IMR-90 (cell line): ENCODE measurements at regions not wholly inside any gene's neighbourhood (a gene's known extent, or its start where the extent isn't known, plus 50 kb on each side); places are given as distances from the start of the nearest gene placed in this dataset.

ENCODE experiments used
- ATAC-seq: fragments of 200-7000 bp; cut with Tn5 transposase; 2 replicates; pipeline ENCODE4 v1.9.1; 2020; ENCODE audit warnings: low read depth, mild to moderate bottlenecking, moderate library complexity
- BruUV-seq: library from RNA; stranded (reverse); fragments of 400-500 nt; replicated peaks from 2 replicates; lab custom pipeline; 2021; lab: Mats Ljungman, UMichigan
- CTCF ChIA-PET: fragments of 300-600 bp; formaldehyde crosslinking; extraction: SDS; loops from one replicate; lab custom pipeline; 2021; ENCODE audit warnings: antibody characterized with exemption; lab: Yijun Ruan, JAX
- POLR2A ChIA-PET: fragments of 300-600 bp; sonication (Branson Sonifier 250); formaldehyde crosslinking; loops from one replicate; lab custom pipeline; 2022; ENCODE audit warnings: antibody characterized with exemption; ENCODE audit not compliant: unreplicated experiment; lab: Charles Lee
- DNase-seq: peaks from one replicate; pipeline ENCODE4 v3.0.0; 2013
- H2AFZ ChIP-seq: replicated peaks from 2 replicates; pipeline ENCODE3; 2013; ENCODE audit warnings: low read length, mild to moderate bottlenecking; ENCODE audit not compliant: poor library complexity
- H2AK5ac ChIP-seq: 2 replicates; pipeline ENCODE4 v1.6.1; 2013; ENCODE audit warnings: low read depth, low read length, inconsistent platforms
- H2AK9ac ChIP-seq: replicated peaks from 2 replicates; pipeline ENCODE3; 2013; ENCODE audit warnings: mild to moderate bottlenecking, low read depth, low read length, moderate library complexity; ENCODE audit not compliant: poor library complexity
- H2BK120ac ChIP-seq: 2 replicates; pipeline ENCODE4 v1.6.1; 2013; ENCODE audit warnings: low read depth, low read length, inconsistent platforms
- H2BK15ac ChIP-seq: 3 replicates; pipeline ENCODE4 v1.6.1; 2013; ENCODE audit warnings: low read depth, low read length, inconsistent platforms
- H2BK20ac ChIP-seq: 2 replicates; pipeline ENCODE4 v1.6.1; 2013; ENCODE audit warnings: low read depth, mild to moderate bottlenecking, inconsistent platforms, low read length, moderate library complexity
- H2BK5ac ChIP-seq: 2 replicates; pipeline ENCODE4 v1.6.1; 2013; ENCODE audit warnings: mild to moderate bottlenecking, low read depth, low read length, inconsistent platforms; ENCODE audit not compliant: poor library complexity, severe bottlenecking
- H3K14ac ChIP-seq: replicated peaks from 2 replicates; pipeline ENCODE4 v1.6.1; 2013; ENCODE audit warnings: low read depth, low read length, inconsistent platforms
- H3K18ac ChIP-seq: 2 replicates; pipeline ENCODE4 v1.6.1; 2013; ENCODE audit warnings: low read depth, low read length, control low read depth
- H3K23ac ChIP-seq: 2 replicates; pipeline ENCODE4 v1.6.1; 2013; ENCODE audit warnings: low read depth, low read length, inconsistent platforms
- H3K27ac ChIP-seq: 2 replicates; pipeline ENCODE4 v1.5.1; 2013; ENCODE audit warnings: mild to moderate bottlenecking, control low read depth, low read length; ENCODE audit not compliant: insufficient read depth
- H3K27me3 ChIP-seq: 2 replicates; pipeline ENCODE4 v1.6.1; 2013; ENCODE audit warnings: low read length; ENCODE audit not compliant: control insufficient read depth, insufficient read depth
- H3K36me3 ChIP-seq: 2 replicates; pipeline ENCODE4 v1.6.1; 2013; ENCODE audit warnings: low read length, mixed read lengths; ENCODE audit not compliant: control insufficient read depth, insufficient read depth
- H3K4ac ChIP-seq: 2 replicates; pipeline ENCODE4 v1.6.1; 2013; ENCODE audit warnings: low read depth, low read length, inconsistent platforms
- H3K4me1 ChIP-seq: 2 replicates; pipeline ENCODE4 v1.6.1; 2013; ENCODE audit warnings: low read length, mixed read lengths; ENCODE audit not compliant: control insufficient read depth, insufficient read depth
- H3K4me2 ChIP-seq: 2 replicates; pipeline ENCODE4 v1.6.1; 2013; ENCODE audit warnings: low read depth, mild to moderate bottlenecking, control low read depth, low read length, moderate library complexity
- H3K4me3 ChIP-seq: 2 replicates; pipeline ENCODE4 v1.5.1; 2013; ENCODE audit warnings: low read depth, mild to moderate bottlenecking, control low read depth, low read length, moderate library complexity; ENCODE audit not compliant: insufficient read depth
- H3K56ac ChIP-seq: 2 replicates; pipeline ENCODE4 v1.6.1; 2013; ENCODE audit warnings: low read length, inconsistent platforms; ENCODE audit not compliant: insufficient read depth; ENCODE audit errors: extremely low read depth
- H3K79me1 ChIP-seq, 2 experiments: 2 replicates each; pipeline ENCODE4 v1.6.1; 2013; ENCODE audit warnings: low read length in 2 of 2, inconsistent platforms in 1 of 2, low read depth in 1 of 2
- H3K9ac ChIP-seq: 2 replicates; pipeline ENCODE4 v1.6.1; 2013; ENCODE audit warnings: low read depth, low read length, control low read depth
- H3K9me1 ChIP-seq: 2 replicates; pipeline ENCODE4 v1.6.1; 2013; ENCODE audit warnings: low read length, inconsistent platforms; ENCODE audit not compliant: insufficient read depth
- H3K9me3 ChIP-seq: 2 replicates; pipeline ENCODE4 v1.6.1; 2013; ENCODE audit warnings: low read length; ENCODE audit not compliant: control insufficient read depth, insufficient read depth
- H4K20me1 ChIP-seq: 2 replicates; pipeline ENCODE4 v1.6.1; 2013; ENCODE audit warnings: low read length, inconsistent platforms; ENCODE audit not compliant: insufficient read depth
- H4K5ac ChIP-seq: 2 replicates; pipeline ENCODE4 v1.6.1; 2013; ENCODE audit warnings: mild to moderate bottlenecking, low read depth, low read length, control low read depth
- H4K8ac ChIP-seq, 2 experiments: 2 replicates each; pipeline ENCODE4 v1.6.1; 2013; ENCODE audit warnings: low read depth in 2 of 2, low read length in 2 of 2, control low read depth in 1 of 2, inconsistent platforms in 1 of 2
- H4K91ac ChIP-seq: 2 replicates; pipeline ENCODE4 v1.6.1; 2013; ENCODE audit warnings: low read depth, low read length, inconsistent platforms; ENCODE audit not compliant: insufficient read depth
- BHLHE40 ChIP-seq: fragments of 150-350 bp; IDR thresholded peaks from 2 replicates; pipeline ENCODE4 v1.6.1; 2016; ENCODE audit warnings: mild to moderate bottlenecking, low read depth, low read length
- CEBPB ChIP-seq: IDR thresholded peaks from 2 replicates; pipeline ENCODE4 v1.6.1; 2012; ENCODE audit warnings: low read depth, low read length, improper control_type of control experiment
- CHD1 ChIP-seq: IDR thresholded peaks from 2 replicates; pipeline ENCODE4 v1.6.1; 2012; ENCODE audit warnings: low read depth, low read length, improper control_type of control experiment
- FOS ChIP-seq: fragments of 150-350 bp; IDR thresholded peaks from 2 replicates; pipeline ENCODE4 v1.6.1; 2016; ENCODE audit warnings: low read depth, low read length
- MXI1 ChIP-seq: IDR thresholded peaks from 2 replicates; pipeline ENCODE4 v1.6.1; 2012; ENCODE audit warnings: low read depth, mild to moderate bottlenecking, low read length, moderate library complexity, borderline replicate concordance
- NFE2L2 ChIP-seq: fragments of 150-350 bp; IDR thresholded peaks from 2 replicates; pipeline ENCODE4 v1.6.1; 2016; ENCODE audit warnings: low read depth, mild to moderate bottlenecking, low read length
- POLR2A ChIP-seq: IDR thresholded peaks from 2 replicates; pipeline ENCODE4 v1.6.1; 2012; ENCODE audit warnings: mild to moderate bottlenecking, low read depth, low read length
- RAD21 ChIP-seq: IDR thresholded peaks from 2 replicates; pipeline ENCODE4 v1.6.1; 2012; ENCODE audit warnings: low read length, improper control_type of control experiment
- RCOR1 ChIP-seq: IDR thresholded peaks from 2 replicates; pipeline ENCODE4 v1.6.1; 2012; ENCODE audit warnings: mild to moderate bottlenecking, low read length, improper control_type of control experiment; ENCODE audit not compliant: insufficient replicate concordance
- RFX5 ChIP-seq: IDR thresholded peaks from 2 replicates; pipeline ENCODE4 v1.8.0; 2012; ENCODE audit warnings: low read depth, mild to moderate bottlenecking, low read length, moderate library complexity
- SMC3 ChIP-seq: fragments of 150-350 bp; IDR thresholded peaks from 2 replicates; pipeline ENCODE4 v1.6.1; 2016; ENCODE audit warnings: low read depth, mild to moderate bottlenecking, antibody characterized with exemption, low read length, moderate library complexity
- WGBS, 2 experiments: methylation state at CpG; one replicate each; pipeline versions ENCODE4 v1.1.5 to v1.1.7; 2013; ENCODE audit warnings: missing lambda C conversion rate in 2 of 2; ENCODE audit not compliant: insufficient read length in 1 of 2; ENCODE audit errors: extremely low coverage in 2 of 2; 5-methylcytosine and 5-hydroxymethylcytosine counted together
- dilution Hi-C: fragments of 300-500 bp; cut with HindIII; formaldehyde crosslinking; loops from one replicate; pipeline ENCODE4 v1.14.3; 2018; ENCODE audit warnings: low sequenced_read_pairs; ENCODE audit not compliant: unreplicated experiment
- in situ Hi-C: fragments of 300-500 bp; cut with MboI; formaldehyde crosslinking; loops from 3 replicates; pipeline ENCODE4 v1.14.3; 2019; ENCODE audit warnings: low sequenced_read_pairs, inconsistent platforms, mixed read lengths
- intact Hi-C: fragments of 100-400 bp; cut with micrococcal nuclease; formaldehyde crosslinking; loops from 2 replicates; pipeline ENCODE4 v1.10.0; 2022
- TF ChIP-seq, protein P1 (sequence below): fragments of 150-350 bp; IDR thresholded peaks from 2 replicates; pipeline ENCODE4 v1.6.1; 2016; ENCODE audit warnings: low read depth, mild to moderate bottlenecking, low read length, moderate library complexity, borderline replicate concordance
- TF ChIP-seq, protein P2 (sequence below): fragments of 150-350 bp; IDR thresholded peaks from 2 replicates; pipeline ENCODE4 v1.6.1; 2017; ENCODE audit warnings: mild to moderate bottlenecking, antibody characterized with exemption, low read length, low read depth

DNA sequence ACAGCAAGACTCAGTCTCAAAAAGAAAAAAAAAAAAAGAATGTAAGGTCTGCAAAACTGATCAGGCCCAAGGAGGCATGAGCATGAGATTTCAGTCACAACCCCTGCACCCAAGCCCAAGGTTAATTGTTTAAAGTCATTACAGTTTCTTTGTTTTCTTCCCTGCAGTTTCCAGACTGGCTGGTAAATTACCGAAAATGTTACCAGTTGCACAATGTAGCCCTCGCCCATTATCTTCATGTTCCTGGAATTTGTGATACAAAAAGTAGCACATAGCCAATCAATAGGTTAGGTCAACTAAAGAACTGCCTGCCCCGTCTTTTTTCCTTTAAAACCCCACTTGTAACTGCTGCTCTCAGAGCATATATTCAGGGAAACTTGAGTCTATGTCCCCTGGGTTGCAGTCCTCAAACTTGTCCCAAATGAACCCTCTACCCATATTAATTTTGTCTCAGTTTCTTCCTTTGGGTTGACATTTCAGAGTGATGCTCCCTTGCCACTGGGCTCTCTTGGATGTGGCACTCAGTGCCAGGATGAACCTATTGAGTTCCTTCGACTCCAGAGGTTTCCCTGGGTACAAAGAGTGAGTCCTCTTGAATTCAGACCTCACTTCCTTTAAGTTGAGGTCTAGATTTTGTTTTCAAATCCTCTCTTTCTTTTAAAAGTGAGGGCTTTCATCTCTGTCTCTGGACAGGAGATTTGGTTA, 216.2 kb upstream of the HS6ST1 start (continued):
- TF ChIP-seq, protein P1, sequence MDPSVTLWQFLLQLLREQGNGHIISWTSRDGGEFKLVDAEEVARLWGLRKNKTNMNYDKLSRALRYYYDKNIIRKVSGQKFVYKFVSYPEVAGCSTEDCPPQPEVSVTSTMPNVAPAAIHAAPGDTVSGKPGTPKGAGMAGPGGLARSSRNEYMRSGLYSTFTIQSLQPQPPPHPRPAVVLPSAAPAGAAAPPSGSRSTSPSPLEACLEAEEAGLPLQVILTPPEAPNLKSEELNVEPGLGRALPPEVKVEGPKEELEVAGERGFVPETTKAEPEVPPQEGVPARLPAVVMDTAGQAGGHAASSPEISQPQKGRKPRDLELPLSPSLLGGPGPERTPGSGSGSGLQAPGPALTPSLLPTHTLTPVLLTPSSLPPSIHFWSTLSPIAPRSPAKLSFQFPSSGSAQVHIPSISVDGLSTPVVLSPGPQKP, result no peak

DNA sequence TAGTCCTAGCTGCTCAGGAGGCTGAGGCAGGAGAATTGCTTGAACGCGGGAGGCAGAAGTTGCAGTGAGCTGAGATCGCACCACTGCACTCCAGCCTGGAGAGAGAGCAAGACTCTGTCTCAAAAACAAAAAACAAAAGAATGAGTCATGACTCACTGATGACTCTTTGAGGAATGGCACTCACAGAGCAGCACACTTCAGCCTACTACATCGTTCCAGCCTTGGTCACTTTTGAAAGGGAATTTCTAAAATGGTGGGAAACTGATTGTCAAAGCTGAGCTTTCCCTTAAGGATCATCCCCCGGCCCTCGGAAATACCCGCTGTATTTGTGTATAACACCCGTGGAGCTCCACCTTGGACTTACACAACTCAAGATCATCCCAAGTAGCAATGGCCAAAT, 217.3 kb upstream of the HS6ST1 start:
- Histone ChIP-seq H4K8ac (peak overlapping the region in 1 of 2 experiments; percentile 75; a peak in 2 of 4 replicates), H2BK15ac (peak overlapping the region; percentile 40; the same call in 1 of the 3 replicates), H3K9me1 (peaks cover 3% of the 10 kb centered on the region), H3K4ac (peak overlapping the region; percentile 88), H3K23ac (peak overlapping the region; percentile 79), H2BK20ac (peak overlapping the region; percentile 91), H2AK9ac (peak overlapping the region; percentile 60), H3K9ac (no peak overlapping the region), H3K14ac (peak overlapping the region; percentile 91), H3K27ac (peak overlapping the region; percentile 80; the same call in 1 of the 2 replicates), H4K5ac (peak overlapping the region; percentile 49), H2BK120ac (peak overlapping the region; percentile 99), H4K91ac (peak overlapping the region; percentile 80; the same call in 1 of the 2 replicates), H3K4me1 (peaks cover 8% of the 10 kb centered on the region), H4K20me1 (no peaks in the 10 kb centered on the region), H3K36me3 (no peaks in the 10 kb centered on the region), H3K18ac (peak overlapping the region; percentile 66), H3K4me3 (no peak overlapping the region), H2BK5ac (peak overlapping the region; percentile 74), H3K56ac (no peak overlapping the region; the same call in 1 of the 2 replicates), H3K9me3 (no peaks in the 10 kb centered on the region), H2AFZ (peak overlapping the region; percentile 74), H2AK5ac (no peak overlapping the region), H3K27me3 (no peaks in the 10 kb centered on the region), H3K4me2 (peak overlapping the region; percentile 34; the same call in 1 of the 2 replicates), H3K79me1 (peaks cover 3 to 4% of the 10 kb centered on the region in 2 experiments; a peak in 1 of 4 replicates)
- in situ Hi-C loops (loop anchor here (10.0 kb wide), 1 partner anchor 211 kb away; no protein-coding TSS in a partner anchor), intact Hi-C loops (loop anchor here (2.0 kb wide), 2 partner anchors 49 to 197 kb away; no protein-coding TSS in a partner anchor), dilution Hi-C loops (no loop called here)
- peak; percentile 94 for DNase-seq
- POLR2A ChIA-PET, result no interaction called here
- 40% methylated on average over 3 of the region's 8 CpGs; no CpG with 5 or more reads in 1 of the 2 experiments for WGBS, 2 experiments
- ATAC-seq, result peak; percentile 59
- CTCF ChIA-PET, result no interaction called here
- no TSS peak for BruUV-seq
- TF ChIP-seq POLR2A, result no peak
- TF ChIP-seq SMC3, result peak; percentile 16; the same call in 1 of the 2 replicates
- no peak for TF ChIP-seq RFX5
- peak; percentile 85 for TF ChIP-seq BHLHE40
- peak; percentile 25; the same call in 1 of the 2 replicates for TF ChIP-seq RAD21
- TF ChIP-seq, protein P1, result no peak
- peak; percentile 89 for TF ChIP-seq FOS
- TF ChIP-seq CHD1, result no peak
- TF ChIP-seq, protein P2, sequence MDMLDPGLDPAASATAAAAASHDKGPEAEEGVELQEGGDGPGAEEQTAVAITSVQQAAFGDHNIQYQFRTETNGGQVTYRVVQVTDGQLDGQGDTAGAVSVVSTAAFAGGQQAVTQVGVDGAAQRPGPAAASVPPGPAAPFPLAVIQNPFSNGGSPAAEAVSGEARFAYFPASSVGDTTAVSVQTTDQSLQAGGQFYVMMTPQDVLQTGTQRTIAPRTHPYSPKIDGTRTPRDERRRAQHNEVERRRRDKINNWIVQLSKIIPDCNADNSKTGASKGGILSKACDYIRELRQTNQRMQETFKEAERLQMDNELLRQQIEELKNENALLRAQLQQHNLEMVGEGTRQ, result no peak
- TF ChIP-seq NFE2L2, result no peak
- TF ChIP-seq RCOR1, result no peak
- no peak for TF ChIP-seq MXI1
- TF ChIP-seq CEBPB, result no peak
